ENCODE measurements at regions not wholly inside any gene's neighbourhood (a gene's known extent, or its start where the extent isn't known, plus 50 kb on each side); places are given as distances from the start of the nearest gene placed in this dataset.
"Not testable (repeated sequence)": the region's sequence is repeated elsewhere in the genome, so short reads cannot be mapped to it uniquely, and the experiment has no call there.

DNA sequence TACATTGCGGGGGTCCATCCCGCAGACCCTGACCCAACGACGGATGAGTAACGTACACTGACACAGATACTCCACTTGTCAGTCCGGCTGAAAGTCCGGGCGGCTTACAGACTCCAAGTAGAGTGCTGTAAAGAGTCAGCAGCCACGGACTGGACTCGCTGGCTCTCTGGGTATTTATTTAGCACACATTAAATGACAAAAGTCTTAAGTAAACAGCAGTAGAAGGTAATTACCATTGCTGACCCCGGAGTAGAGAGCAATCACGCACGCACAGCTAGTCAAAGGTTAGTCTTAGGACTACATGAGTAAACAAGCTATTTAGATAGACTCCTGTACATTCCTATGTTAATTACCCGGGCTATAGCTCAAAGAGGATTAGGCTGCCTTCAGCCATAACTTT is 780.9 kb downstream of the RPS29 start:
- FAIRE-seq = no peak

GRCh38 chr14:48792376-48793024 is 793.7 kb downstream of the RPS29 start:
- FAIRE-seq = no peak

- no peak for FAIRE-seq
These were observed 797.4 kb downstream of the RPS29 start for GRCh38 chr14:48788771-48789170.

DNA sequence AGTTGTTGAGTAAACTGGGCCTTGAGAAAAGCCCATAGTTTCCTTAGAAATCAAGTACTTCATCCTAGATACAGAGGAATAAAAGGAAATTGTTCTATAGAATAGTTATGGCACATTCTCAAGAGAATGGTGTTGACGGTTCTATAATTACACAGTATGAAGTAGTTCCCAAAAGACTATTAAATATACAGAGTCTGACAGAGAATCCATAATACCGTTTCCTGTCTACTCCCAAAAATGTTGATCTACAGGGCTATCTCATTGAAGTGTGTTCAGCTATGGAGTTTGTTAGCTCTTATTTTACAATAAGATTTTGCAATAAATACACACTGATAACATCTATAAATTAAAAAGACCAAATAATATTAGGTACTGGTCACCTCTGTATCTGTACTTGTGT is 799.7 kb downstream of the RPS29 start:
- FAIRE-seq = no peak

GRCh38 chr14:48771717-48772116 is 814.5 kb downstream of the RPS29 start:
- no peak for FAIRE-seq

DNA sequence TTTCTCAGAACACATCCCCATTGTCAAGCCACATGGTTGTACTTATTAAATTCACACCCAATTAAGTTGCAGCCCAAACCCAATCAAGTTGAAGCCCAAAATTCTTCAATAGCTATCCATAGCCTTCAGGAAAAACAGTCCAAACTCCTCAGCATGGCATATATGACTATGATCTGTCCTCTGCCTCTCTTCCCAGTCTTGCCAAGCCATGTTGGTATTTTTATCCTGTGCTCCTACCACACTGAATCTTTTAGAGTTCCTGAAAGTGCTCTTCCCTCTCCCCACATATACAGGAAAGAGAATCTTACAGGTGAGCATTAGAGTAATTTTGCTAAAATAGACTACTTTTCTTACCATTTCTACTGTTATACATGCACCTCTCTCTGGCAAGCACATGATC is 834.9 kb downstream of the RPS29 start:
- no peak for FAIRE-seq

- no peak for FAIRE-seq
These were observed 838.0 kb downstream of the RPS29 start for GRCh38 chr14:48748151-48748675.

DNA sequence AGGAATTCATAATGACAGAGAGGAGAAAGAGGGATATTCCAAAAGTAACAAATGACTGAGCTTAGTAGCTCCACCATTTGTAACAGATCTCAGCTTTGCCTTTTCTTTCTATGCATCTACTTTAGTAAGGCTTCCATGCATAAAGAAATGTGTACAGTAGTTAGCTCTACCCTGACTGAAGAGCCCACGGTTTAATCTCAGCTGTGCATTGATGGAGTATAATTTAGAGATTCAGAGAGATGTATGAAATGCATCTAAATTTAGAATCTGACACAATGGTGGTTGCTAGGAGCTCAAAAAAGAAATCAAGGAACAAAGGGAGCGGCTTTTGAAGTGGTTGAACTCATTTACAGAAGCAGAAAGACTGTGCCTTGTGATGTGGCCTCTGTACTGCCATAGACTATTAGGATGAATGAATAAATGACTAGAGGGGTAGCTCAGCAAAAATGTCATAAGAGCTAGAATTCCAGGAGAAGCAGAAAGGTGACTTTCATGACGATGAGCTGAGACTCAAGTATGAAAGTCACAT is 838.6 kb downstream of the RPS29 start:
- no peak for FAIRE-seq

DNA sequence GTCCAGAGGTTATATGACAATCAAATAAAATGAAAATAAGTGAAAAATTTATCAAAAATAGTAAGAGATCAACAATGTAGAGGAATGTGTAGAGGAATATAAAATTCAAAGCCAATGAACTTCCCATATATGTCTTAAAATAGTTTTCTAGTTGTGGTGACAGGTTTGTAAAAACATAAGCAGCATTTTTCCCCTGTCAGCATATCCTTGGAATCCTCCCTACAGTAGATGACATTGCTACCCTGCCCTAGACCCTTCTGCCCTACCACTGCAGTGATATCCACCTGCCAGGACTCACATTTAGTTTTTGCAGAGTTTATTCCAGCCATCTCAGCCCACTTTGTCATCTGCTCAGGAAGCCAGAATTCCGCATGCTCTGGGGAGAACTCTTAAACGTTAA is 842.0 kb downstream of the RPS29 start:
- FAIRE-seq = no peak

DNA sequence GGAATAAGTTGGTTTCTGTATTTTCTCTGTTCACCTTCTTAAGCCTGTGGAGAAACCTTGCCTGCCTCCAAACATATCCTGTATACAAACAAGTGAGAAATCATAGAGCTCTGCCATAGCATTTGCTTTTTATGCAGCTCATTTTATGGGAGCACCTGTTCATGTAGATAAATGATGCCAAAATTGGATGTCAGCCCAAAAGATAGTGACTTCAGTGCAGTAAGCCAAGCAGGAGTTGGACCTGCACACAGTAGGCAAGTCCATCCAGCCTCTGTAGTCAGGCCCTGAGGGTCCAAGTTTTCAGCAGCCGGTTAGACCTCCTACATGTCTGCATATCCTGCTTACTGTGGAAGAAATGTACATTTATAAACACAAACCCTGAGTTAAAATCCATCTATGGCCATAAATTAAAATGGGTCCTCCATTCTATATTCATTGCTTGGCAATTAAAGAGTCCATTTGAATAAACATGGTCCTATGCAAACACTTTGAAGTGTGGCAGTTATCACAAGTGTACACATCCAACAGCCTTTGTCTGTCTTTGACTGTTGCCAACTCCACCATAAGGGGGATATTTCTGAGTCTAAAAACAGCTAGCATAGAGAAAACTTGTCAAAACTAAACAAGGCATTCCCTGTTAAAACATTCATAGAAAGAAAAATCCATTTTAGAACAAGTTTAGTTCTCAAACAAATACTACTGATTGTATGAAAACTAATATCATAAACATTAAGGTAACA is 847.8 kb downstream of the RPS29 start:
- no peak for FAIRE-seq

DNA sequence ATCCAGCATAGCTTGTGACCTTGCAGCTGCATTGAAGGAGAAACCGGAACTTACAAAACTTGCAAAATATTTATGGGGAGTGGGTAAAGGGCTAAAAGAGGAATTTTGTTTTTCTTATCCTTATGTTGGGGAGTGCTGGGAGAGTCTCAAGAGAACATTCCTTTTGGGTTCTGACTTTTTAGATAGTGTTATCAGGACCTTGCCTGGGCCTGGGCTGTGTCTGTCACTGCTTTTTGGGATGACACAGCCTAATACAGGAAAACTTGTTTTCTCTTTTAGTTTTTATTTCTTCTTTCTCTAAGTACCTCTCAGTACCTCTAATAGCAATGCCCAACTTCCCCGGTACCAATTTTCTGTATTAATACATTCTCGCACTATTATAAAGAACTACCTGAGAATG is 850.6 kb downstream of the RPS29 start:
- FAIRE-seq = no peak

DNA sequence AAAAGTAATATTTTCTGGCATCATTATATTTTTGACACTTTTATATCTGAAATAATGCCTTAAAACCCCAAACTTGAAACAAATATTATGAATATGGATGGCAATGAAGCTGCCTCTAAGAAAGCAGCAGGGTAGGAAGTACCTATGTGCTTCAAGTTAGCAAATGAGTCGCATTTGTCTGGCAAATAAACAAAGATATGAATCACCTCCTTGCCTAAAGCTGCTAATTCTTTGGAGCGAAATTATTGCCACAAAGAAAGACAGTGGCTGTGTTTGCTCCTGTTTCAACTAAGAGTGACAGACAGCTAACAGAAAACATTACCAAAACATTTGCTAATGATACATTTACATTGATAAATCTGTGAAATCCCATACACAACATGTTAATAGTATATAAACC is 854.9 kb downstream of the RPS29 start:
- no peak for FAIRE-seq

GRCh38 chr14:48726080-48726642 is 860.0 kb downstream of the RPS29 start:
- no peak for FAIRE-seq

DNA sequence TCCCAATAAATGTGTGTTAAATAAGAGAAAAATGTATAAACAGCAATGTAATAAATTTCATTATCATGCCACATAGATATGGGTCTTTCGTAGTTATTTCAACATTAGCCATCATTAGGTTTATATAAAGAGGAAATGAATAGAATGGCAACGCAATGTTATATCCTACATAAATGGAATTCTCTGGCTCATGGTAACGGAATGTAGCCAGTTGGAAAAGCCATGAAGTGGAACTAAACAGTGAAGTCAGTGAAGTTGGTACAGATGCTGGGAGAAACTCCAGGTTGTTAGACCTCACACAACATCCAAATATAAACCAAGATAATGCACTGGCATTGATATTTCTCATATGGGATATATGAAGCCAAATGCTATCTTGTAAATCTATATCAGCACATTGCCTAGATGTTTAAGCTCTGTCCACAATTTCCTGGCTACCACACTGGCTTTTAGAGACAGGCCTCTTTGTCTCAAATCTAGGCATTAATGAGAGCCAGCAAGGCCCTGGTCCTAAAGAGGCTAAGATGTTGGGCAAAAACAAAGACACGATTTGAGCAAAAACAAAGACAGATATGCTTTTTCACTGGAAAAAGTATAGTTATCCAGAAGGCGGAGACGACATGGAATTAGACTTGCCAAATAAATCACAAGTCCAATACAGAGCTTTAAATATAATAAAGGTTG is 861.0 kb downstream of the RPS29 start:
- FAIRE-seq = no peak

DNA sequence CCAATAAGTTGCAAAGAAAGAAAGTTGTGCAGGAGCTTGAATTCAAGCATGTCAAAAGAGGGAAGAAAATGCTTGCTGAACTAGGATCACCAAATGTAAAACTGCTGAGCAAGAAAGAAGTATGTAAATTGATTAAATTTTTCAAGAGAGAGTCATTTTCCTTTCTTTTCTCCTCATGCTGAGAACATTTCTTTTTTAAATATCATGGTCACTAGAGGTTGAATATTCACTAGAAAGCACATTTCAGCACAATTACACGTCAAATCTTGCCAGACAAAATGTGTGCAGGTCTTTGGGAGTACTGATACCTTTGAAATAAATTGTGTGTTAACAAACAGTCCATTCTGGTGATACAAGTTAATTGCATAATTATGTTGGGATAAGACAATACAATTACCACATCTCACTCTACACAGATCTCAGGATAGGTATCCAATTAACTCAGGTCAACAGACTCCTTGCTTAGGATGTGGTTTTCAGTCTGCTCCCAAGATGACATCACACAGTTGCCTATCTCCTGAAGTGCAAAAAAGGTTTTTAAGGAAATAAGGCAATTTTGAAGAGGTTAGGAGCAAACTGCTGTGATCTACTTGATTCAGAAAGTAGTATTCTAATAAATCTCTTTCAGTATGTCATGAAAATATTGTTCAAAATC is 862.2 kb downstream of the RPS29 start:
- FAIRE-seq = no peak

GRCh38 chr14:48714366-48714765 is 871.8 kb downstream of the RPS29 start:
- no peak for FAIRE-seq

- FAIRE-seq = no peak
These were observed 876.0 kb downstream of the RPS29 start for GRCh38 chr14:48710133-48710532.

DNA sequence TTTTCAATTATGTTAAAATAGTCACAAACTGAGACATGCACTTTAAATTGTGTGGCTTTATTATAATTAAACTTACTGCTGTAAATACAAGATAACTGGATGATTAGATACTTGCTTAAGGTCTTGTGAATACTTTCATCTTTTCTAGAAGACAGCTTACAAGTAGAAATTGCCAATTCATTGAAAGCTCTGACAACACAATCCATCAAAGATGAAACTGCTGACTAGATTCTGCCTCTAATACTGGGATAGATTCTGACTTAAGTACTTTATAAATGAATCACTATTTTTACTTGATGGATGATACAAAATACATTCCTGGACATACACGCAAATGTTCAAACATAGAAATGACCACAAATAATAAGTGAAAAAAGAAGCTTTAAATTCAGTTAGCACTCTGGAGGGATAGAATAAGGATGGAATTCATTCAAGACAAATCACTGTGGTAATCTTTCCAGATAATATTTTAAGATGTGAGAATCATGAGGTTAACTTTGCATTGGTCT is 876.8 kb downstream of the RPS29 start:
- FAIRE-seq = no peak

GRCh38 chr14:48704639-48705038 is 881.5 kb downstream of the RPS29 start:
- FAIRE-seq = no peak

GRCh38 chr14:48703728-48704467 is 882.3 kb downstream of the RPS29 start:
- FAIRE-seq = no peak

DNA sequence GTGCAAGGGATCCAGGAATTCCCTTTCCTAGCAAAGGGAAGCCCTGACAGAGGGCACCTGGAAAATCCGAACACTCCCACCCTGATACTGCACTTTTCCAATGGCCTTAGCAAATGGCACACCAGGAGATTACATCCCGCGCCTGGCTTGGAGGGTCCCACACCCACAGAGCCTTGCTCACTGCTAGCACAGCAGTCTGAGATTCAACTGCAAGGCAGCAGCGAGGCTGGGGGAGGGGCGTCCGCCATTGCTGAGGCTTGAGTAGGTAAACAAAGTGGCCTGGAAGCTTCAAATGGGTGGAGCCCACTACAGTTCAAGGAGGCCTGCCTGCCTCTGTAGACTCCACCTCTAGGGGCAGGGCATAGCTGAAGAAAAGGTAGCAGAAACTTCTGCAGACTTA is 888.8 kb downstream of the RPS29 start:
- FAIRE-seq = not testable (repeated sequence)

DNA sequence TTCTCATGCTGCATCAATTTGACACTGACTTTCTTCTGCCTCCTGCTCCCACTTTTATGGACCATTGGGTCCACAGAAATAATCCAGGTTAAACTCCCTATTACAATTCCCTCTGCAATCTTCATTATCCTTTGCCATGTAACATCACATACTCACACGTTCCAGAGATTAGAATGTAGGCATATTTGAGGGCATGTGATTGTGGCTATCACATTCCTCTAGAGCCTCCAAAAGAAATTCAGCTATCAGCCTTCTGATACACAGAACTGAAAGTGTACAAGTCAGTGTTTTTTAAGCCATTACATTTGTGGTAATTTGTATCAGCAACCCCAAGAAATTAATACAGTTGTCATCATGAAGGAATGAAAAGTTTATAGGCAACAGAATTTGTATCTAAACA is 892.4 kb downstream of the RPS29 start:
- FAIRE-seq = no peak
